Hematopoietic multipotent progenitor cell (in vitro differentiated cells): ENCODE measurements at regions not wholly inside any gene's neighbourhood (a gene's known extent, or its start where the extent isn't known, plus 50 kb on each side); places are given as distances from the start of the nearest gene placed in this dataset.
"Not testable (repeated sequence)": the region's sequence is repeated elsewhere in the genome, so short reads cannot be mapped to it uniquely, and the experiment has no call there.

Source experiments
- DNase-seq, 3 donors: peaks; one replicate each; pipeline ENCODE4 v3.0.0-alpha.2; 2011 to 2015; ENCODE audit warnings: low read depth in 2 of 3, low spot score in 2 of 3

DNA sequence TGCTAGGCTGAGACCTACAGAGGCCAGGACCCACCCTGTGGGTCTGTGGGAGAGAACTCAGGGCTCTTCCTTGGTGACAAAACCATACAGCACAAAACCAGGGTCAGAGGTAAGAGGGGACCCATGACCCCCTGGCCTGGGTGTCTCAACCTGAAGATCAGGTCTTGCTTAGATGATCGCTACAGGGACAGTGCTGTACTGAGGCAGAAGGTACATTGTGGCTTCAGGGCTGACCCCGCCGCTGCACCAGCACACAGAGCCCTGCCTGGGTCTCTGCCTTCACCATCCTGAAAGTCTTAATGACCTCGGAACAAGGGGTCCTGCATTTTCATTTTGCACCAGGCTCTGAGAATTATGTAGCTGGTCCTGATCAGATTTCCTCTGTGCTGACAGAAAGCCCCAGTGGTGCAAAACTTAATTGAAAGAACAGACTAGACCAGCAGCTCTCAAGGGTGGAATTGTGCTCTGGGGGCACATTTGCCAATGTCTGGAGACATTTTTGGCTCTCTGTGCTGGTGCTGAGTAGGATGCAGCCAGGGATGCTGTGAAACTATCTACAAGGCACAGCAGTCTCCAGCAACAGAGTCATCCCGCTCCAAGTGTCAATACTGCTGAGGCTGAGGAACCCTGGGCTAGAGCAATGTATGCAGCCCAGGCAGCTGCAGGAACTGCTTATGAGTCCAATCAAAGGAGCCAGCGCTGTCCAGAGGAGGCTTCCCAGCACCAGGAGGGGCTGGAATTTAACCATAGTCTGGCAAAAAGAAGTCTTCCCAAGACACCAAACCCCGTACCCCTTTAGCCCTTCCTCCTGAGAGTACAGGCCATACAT is 254.9 kb downstream of the ERMARD start:
- no peak for DNase-seq

DNA sequence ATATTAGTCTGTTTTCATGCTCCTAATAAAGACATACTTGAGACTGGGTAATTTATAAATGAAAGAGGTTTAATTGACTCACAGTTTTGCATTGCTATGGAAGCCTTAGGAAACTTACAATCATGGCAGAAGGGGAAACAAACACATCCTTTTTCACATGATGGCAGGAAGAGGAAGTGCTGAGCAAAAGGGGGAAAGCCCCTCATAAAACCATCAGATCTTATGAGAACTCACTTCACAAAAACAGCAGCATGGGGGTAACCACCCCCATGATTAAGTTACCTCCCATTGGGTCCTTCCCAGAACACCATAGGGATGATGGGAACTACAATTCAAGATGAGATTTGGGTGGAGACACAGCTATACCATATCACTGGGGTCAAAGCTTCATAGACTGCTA is 254.2 kb downstream of the ERMARD start:
- peak in 2 of 3 donors; percentile 34 to 53 for DNase-seq

DNA sequence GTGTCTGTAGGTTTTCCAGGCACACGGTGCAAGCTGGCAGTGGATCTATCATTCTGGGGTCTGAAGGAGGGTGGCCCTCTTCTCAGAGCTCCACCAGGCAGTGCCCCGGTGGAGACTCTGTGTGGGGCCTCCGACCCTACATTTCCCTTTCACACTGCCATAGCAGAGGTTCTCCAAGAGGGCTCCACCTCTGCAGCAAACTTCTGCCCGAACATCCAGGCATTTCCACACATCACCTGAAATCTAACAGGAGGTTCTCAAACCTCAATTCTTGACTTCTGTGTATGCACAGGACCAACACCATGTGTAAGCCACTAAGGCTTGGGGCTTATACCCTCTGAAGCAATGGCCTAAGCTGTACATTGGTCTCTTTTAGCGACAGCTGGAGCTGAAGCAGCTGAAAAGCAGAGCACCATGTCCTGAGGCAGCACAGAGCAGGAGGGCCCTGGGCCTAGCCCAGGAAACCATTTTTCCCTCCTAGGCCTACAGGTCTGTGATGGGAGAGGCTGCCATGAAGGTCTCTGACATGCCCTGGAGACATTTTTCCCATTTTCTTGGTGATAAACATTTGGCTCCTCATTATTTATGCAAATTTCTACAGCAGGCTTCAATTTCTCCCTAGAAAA is 253.3 kb downstream of the ERMARD start:
- DNase-seq: no peak

DNA sequence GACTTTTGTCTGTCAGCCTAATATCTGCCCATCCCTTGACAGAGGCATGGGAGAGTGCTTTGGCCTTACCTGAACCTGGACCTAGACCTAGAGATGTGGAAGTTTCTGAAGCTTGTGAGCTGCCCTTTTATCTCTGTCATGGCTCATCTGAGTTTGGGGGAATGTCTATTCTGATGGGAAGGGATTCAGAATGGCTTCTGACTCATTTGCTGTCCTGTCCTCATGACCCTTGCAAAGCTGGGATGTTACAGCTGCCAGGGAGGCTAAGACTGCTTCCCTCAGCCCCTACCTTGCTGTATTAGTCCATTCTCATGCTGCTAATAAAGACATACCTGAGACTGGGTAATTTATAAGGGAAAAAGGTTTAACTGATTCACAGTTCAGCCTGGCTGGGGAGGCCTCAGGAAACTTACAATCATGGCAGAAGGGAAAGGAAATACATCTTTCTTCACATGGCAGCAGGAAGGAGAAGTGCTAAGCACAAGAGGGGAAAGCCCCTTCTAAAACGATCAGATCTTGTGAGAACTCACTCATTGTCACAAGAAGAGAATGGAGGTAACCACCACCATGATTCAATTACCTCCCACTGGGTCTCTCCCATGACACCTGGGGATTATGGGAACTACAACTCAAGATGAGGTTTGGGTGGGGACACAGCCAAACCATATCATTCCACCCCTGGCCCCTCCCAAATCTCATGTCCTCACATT is 252.2 kb downstream of the ERMARD start:
- no peak for DNase-seq

DNA sequence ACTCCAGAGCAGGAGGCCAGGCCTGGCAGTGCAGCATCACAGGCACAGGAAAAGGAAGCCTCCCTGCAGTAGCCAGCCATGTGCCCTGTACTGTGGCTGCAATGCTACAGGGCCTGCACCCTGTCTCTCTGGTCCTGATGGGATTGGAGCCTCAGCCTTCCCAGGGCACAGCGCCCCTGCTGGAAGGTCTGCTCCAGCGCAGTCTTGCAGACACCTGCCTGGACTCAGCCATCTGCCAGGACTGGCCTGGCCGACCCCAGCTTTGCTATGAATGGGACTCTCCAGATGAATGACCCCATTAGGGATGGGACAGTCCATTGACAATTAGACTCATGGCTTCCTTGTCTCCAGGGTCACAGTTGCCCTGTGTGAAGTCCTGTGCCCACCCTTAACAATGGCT is 251.6 kb downstream of the ERMARD start:
- DNase-seq: no peak

DNA sequence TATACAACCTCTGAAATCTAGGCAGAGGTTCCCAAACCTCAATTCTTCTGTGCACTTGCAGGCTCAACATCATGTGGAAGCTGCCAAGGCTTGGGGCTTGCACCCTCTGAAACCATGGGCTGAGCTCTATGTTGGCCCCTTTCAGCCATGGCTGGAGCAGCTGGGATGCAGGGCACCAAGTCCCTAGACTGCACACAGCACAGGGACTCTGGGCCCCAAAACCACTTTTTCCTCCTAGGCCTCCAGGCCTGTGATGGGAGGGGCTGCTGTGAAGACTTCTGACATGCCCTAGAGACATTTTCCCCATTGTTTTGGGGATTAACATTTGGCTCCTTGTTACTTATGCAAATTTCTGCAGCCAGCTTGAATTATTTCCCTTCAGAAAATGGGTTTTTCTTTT is 250.4 kb downstream of the ERMARD start:
- not testable (repeated sequence) for DNase-seq

DNA sequence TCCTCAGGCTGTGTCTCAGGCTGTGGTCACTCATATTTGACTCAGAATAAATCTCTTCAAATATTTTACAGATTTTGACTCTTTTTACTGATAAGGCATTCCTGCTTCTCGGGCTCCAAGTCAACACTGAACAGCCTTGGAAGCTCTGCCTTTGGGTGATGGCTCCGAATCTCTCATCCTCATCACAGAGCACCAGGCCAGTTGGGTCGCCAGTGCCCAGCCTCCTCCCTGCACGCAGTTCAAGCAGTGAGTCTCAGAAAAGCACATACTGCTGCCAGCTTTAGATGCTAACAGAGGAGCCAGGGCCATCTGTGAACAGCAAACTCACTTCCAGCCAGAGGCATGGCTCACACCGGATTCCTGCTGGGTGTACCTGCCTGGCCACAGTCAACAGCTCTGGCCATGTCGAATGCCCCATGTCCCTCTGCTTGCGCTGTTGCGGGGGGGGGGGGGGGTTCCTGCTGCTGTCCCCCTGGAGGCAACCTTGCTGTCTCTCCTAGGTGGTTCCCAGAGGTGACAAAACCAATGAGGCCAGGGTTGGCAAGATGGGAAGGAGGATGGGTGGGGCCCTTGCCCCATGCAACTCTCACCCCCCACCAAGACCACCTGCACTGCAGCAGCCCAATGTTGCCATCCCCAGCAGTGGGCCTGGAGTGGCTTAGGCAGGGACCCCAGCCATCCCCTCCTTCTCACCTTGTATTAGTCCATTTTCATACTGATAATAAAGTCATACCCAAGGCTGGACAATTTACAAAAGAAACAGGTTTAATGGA is 248.8 kb downstream of the ERMARD start:
- DNase-seq: no peak

DNA sequence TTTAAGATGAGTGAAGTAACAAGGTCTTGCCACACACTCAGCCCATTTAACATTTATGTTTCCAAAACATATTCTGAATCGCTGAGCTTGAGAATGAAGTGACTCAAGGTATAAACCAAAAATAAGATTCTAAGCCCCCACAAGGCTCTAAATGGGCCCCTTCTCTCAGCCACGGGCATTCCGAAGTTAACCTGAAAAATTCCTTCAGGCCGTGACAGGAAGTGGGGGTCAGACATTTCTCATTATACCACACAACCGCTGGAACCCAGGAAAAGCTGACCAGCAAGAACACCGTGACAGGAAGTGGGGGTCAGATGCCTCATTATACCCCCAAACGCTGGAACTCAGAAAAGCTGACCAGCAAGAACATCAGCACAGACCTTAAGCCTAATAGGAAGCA is 247.9 kb downstream of the ERMARD start:
- DNase-seq: no peak

DNA sequence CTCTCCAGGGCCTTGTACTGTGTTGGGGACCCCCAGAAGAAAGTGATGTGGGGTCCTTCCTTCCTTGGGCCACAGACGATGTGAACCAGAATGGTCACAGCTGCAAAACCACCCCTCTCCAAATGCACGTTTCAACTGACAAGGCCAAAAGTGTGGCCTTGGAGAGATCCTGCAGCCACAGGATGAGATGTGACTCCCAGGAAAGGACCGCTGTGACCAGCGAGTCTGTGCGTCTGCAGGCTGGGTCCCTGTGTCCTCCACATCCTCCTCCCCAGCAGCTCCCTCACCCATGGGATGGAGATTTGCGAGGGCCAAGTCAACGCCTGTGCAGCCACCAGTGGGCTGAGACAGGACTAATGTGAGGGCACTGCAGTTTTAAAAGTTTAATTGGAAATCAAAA is 247.0 kb downstream of the ERMARD start:
- DNase-seq: no peak

DNA sequence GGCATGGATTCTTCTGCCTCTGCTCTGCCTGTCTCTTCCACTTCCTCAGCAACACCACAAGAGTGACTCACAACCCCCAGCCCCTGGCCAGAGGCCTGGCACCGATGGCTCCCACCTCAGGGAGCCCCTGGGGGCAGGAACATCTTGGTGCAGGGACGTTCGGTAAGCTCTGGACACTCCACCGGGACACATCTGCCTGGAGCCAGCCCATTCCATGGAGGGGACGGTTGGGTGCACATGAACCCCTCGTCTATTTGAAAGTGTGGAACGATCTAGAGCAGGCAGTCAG is 246.5 kb downstream of the ERMARD start:
- peak in 2 of 3 donors; percentile 52 to 58 for DNase-seq

DNA sequence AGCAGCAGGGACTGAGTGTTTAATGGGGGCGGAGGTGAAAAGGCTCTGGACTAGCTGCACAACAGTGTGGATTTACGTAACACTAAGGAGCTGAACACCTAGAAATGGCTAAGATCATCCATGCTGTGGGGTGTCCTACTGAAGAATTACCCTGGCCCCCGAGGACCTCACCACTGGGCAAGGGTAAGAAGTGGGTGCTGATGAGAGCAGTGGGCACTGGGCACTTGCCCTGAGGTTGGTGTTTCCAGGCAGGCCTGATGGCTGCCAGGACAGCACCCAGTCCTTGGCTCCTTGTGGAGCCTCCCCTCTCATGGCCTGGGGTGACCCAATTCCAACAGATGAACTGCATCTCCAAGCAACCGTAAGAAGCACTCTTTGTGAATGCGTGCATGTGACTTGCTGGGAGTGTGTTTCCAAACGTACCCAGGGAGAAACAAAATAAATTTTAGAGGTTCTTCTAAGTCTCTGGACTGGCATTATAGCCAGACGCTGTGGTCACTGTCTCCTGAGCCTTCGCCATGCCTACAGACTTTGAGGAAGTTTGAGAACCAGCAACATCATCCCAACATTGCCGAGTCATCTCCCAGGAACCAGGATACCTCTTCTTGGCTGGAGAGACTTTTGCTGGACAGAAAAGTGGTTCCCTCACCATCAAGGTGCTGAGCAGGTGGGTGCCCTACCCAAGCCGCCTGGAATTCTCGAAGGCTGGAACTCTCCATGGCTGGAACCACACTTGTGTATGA is 245.9 kb downstream of the ERMARD start:
- no peak for DNase-seq

DNA sequence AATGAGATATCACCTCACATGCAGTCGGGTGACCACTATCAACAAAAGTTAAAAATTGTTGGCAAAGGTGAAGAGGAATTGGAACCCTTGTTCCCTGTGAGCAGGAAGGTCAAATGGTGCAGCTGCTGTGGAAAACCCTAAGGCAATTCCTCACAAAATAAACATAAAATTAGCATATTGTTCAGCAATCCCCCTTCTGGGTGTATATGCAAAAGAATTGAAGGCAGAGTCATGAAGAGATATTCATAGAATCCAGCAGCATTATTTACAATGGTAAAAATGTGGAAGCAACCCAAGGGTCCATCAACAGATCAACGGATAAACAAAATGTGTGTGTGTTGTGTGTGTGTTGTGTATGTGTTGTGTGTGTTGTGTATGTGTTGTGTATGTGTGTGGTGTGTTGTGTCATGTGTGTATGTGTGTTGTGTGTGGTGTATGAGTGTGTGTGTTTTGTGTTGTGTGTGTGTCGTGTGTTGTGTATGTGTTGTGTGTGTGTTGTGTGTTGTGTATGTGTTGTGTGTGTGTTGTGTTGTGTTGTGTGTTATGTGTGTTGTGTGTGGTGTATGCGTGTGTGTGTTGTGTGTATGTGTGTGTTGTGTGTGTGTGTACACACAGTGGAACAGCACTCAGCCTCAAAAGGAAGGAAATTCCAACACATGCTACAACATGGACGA is 245.1 kb downstream of the ERMARD start:
- DNase-seq: no peak

DNA sequence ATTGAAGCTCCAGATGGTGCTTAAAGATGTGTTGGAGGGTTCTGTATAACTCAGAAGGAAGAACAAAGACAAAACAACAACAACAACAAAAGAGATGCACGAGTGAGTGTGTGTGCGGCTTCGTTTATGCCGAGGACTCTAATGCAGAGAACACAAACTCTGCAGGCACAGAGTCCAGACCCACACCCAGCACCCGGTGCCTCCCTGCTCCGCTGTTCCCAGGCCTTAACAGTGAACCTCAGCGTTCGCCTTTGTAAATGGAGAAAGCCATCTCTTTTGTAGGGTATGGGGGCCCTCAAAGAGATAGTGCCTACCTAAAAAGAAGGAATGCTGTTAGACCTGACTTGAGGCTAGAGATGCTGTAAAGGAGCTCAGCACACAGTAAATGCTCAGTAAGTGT is 243.3 kb downstream of the ERMARD start:
- no peak for DNase-seq

DNA sequence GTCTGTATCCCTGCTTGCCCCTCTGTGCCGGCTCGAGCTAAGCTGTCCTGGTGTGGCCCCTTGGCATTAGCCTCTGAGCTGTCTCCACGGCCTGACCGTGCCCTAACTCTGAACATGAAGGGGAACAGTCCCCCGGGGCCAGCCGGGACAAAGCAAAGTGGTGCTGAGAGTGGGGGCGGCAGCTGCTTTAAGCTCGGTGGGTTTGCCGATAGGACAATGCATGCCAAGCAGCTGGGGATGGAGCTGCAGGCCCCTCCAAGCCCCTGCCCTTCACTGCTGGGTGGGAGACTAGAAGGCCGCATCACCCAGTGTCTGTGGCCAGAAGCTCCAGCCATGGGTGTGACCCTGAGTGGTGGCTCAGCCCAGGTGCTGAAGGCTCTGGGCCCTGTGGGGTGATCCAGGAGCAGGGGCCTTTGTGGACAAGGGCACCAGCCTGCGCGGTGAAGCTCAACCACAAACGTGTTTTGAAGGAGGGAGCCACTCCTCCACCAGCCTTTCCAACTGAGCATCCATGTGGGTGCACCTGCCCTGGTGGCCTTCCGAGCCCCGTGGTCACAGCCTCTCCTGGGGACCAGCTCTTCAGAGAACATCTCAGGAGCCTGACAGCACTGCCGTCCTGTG is 242.5 kb downstream of the ERMARD start:
- DNase-seq: no peak

DNA sequence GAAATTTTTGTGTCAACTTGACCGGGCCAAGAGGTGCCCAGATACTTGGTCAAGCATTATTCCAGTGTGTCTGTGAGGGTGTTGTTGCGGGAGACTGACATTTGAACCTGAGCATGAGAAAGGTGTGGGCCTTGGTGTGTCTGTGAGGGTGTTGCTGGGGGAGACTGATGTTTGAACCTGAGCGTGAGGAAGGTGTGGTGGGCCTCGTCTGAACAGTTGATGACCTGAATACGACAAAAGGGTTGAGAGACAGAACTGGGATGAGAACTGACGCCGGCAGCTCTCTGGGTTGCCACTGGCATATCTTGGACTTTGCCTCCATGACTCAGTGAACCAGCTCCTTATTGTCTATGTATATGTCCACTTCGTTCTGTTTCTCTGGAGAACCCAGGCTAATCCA is 240.5 kb downstream of the ERMARD start:
- DNase-seq: no peak

DNA sequence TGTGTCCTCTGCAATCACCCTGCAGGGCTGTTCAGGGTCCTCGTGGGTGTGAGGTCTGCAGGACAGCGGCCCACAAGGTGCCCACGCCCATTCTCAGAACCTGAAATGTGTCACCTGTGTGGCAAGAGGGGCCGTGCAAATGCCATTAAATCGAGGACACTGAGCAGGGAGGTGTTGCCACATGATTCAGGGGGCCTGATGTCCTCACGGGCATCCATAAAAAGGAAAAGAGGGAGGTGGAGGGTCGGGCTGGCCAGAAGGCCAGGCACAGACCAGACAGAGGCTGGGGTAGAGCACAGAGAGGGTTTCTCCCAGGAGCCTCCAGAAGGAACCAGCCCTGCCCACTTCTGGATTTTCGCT is 239.6 kb downstream of the ERMARD start:
- DNase-seq: no peak

DNA sequence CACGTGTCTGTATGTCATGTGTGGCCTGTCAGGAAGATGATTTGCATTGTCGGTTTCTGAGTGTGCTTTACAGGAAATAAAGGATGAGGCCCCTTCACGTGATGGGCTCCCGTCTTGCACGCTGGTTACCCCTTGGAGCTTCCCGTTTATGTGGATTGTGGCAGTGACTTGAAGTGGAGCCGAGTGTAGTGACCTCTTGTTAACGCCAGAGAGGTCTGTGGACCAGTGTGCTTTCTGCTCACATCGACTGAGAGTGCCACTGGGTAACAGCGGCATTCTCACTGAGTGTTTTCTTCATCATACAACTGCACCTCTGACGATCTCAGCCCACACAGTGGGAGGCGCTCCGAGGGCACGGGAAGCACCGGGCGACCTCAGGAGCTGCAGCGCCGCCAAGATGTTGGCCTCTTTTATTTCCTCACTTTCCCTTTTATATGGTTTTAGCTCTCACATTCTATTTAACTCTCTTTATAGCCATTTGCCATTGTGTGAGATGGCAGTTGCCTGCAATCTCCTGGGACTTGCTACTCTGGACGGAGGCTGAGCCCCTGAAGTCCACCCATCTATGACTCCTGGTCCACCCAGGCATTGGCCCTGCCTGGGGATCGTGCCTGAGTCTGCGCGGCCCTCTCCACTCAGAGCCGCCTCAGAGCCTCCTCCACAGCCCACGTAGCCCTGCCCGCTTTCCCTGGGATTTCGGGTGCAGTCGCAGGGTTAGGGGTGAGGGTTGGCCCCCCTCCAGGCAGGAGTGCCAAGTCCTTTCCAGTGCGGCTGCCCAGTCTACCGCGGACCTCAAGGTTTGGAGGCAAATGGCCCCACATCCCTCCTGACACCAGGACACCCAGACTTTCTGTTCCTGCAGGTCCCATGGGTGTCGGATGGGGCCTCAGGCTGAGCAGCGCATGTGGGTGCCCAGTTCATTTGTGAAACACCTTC is 238.9 kb downstream of the ERMARD start:
- peak in 2 of 3 donors; percentile 75 to 81 for DNase-seq

DNA sequence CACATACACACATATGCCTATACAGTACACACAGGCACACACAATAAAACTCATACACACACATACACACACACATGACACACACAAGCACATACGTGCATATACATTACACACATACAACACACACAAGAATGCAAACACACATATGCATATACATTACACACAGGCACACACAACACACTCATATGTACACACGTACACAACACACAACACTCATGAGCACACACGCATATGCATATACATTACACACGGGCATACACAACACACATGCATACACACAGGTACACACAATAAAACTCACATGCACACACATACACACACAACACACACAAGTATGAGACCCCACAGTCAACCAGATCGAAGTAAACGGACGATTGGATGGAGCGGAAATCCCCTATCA is 238.2 kb downstream of the ERMARD start:
- no peak for DNase-seq
